NCI-H187 treated with DMSO at 0.1 percent for 48 hours (cell line): ENCODE measurements at regions not wholly inside any gene's neighbourhood (a gene's known extent, or its start where the extent isn't known, plus 50 kb on each side); places are given as distances from the start of the nearest gene placed in this dataset.

ENCODE experiments used
- DNase-seq: peaks from one replicate; lab custom pipeline; 2025; lab: John Stamatoyannopoulos, UW

GRCh38 chr12:74985986-74986319, 223.7 kb downstream of the KCNC2 start:
- DNase-seq = no peak

DNA sequence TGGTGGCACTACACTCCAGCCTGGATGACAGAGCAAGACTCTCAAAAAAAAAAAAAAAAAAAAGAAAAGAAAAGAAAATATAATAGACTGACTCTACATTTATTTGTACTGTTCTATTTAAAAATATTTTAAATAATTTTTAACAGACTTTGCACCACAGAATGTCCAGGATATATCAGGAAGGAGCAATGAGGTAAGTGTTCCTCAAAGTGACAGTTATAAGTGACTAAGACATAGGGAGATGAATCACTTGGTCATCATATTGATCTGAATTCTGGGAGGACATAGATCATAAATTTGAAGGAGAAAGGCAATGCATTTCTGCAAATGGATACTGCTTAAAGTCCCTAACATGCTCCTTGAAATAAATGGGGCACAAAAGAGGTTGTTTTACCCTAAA, 221.5 kb downstream of the KCNC2 start:
- no peak for DNase-seq
